ENCODE measurements at regions not wholly inside any gene's neighbourhood (a gene's known extent, or its start where the extent isn't known, plus 50 kb on each side); places are given as distances from the start of the nearest gene placed in this dataset.

DNA sequence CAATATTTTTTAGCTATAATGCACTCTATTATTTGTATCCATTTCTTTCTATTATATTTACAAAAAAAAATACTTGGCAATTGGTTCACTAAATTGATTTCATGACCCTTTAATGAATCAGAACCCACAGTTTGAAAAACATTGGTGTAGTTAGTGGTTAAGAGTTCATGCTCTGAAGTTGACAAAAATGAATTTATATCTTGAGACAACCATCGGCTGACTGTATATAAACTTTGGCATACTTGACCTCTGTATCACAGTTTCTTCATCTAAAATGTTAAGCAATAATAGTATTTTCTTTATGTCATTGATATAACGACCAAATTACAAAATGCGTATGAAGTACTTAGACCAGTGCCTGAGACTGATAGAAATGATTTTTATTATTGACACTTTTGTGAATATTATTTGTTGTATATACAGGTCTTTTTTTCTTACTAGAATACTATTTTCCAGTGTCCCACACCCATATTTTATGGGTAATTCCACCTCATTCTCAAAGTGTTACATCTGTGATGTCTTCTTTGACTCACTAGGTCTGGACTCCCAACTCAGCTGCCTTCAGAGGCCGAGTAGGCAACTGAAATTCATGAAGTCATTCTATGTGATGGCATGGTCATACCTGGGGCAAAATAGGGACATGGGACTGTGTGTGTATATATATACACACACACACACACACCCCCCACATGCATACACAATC is 459.2 kb downstream of the RFPL4B start:
- no peak for DNase-seq

DNA sequence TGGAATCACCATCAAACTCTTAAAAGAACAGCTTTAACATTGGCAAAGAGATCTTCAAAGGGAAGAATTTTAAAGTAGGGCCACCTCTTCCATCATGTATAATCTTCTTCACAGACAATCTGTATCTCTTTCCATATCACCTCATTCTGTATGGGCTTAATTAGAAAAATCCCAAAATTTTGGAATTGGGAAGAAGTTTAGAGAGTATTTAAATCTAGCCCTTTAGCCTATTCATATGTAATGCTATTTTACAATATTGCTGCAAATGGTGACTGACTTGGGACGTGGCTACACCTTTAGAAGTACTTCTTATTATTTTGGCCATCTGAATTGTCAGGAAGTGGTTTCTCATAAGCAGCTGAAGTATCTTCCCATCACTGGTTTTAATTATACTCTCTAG is 474.3 kb downstream of the RFPL4B start:
- DNase-seq, result no peak

DNA sequence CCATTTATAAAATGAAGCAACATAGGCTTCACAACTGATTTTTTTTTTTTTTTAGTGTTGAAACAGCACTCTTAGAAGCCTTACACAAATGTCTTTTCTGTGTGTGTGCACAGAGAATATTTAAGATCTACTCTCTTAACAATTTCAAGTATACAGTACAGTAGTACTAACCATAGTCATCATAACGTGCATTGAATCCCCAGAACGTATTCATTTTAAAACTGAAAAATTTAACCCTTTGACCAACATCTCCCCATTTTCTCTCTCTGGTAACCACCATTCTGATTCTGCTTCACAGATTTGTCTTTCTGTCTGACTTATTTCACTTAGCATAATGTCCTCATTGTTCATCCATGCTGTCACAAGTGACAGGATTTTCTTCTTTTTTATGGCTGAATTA is 475.6 kb downstream of the RFPL4B start:
- no peak for DNase-seq

DNA sequence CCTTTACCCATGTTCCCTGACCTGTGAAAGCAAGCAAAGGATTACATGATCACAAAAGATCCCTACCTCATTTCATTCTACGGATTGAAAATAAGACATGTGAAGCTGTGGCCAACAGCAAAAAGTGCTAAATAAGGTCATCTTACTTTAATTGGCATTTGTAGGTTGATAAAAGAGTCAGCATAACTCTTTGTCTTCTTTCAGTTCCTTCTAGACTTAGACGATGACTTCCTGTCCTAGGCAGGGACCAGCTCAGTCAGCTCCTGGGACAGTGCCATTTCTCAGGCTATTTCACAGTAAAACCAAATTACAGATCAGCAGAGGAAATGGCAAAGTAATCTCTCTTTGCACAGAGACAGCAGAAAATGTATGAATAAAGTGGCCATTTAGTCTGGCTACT is 480.7 kb downstream of the RFPL4B start:
- DNase-seq, result no peak

DNA sequence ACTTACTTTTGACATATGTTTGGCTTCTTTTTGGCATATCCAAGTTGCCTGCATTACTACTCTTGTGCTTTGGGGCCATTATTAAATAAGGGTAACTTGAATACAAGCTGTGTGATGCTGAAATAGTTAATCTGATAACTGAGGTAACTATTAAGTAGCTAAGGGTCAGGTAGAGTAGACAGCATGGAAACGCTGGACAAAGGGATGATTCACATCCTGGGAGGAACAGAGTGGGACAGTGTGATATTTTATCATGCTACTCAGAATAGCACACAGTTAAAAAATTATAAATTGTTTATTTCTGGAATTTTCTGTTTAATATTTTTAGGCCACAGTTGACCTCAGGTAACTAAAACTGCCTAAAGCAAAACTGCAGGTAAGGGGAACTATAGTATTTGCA is 483.9 kb downstream of the RFPL4B start:
- no peak for DNase-seq

DNA sequence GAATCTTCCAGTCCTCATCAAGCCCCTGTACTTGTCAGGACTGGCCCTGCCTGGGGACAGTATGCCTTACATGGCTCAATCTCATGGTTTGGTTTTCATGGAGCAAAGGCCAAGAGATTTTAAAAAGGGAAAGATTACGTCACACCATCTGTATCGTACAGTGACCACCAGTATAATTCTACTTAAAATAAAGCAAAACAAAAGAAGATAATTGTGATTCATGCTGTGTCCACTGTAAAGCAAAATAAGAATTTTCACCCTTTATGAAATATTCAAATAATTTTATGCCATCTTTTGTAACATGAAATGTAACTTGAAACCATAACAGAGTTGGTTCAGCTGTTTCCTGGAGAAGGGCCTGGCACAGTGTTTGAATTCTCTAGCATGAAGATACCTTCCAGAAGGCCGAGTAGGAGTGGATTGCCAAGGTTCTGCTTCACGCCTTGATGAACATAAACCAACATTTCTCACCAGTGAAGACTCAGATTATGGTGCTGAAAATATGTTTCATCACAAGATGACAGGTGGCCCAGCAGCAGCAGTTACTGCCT is 486.5 kb downstream of the RFPL4B start:
- DNase-seq, result no peak

DNA sequence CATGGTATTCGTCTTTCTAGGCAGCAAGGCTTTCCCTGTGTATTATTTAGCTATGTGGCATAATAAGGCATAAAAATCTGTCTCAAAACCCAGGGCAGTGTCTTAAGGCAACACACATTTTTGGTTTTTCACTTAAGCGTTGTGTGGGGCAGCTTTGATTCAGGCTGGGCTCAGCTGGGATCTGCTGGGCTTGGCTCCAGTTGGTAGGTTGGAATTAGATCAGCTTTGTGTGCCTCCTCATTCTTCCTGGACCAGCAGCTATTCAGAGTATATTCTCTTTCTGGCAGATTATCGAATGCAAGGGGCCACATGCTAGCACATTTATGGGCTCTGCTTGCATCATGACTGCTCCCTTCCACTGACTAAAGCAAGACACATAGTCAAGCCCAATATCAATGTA is 487.9 kb downstream of the RFPL4B start:
- no peak for DNase-seq

DNA sequence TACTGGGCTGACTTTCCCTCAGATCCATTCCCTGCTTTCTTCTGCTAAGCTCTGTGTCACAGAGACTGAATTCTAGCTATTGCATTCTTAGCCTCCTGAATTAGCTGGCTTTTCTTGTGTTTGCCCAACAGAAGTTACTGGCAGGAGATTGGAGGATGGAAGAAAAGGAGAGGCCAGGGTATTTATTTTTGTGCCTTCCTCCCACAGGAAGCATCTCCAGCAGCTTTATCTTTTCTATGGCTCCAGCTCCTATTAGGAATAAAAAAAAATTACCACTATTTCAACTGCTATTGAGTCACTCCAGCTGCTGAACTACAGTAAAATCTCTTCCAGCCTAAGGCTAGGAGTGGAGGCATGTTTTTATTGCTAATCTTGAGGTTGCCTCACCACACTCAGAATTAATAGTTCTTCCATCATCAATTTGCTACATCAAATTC is 492.4 kb downstream of the RFPL4B start:
- no peak for DNase-seq

DNA sequence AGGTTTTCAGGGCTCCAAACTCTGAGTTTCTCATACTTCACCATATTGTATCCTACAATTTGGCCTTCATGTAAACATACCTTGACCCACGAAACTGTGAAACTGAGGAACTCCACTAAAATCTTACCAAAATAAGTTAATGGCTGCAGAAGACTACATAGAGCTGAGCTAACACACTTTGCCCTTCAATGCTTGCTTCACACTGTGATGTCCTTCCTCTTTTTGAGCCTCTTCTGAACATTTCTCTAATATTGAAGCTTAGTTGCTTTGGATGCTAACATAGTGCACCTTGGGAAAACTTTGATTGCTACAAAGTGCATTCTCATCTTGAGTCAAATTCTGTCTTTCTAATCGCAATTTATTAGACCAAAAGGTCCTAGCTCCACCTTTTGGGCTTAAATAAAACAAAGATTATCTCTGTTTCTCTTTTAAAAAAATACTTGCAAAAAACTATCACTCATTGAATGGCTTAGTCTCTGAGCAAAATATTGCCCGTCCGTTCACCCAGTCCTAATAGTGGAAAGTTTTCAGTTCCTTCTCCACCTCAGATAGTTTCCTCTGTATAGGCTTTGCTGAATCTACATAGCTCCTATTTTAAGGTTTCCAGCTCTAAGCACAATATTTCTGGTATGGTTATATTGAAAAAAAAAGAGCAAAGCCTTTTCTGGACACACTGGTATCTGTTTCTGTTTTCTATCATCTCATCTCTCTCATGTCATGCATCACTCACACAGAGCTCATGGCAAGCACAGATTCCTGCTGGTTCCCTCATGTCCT is 494.6 kb downstream of the RFPL4B start:
- DNase-seq, result no peak

DNA sequence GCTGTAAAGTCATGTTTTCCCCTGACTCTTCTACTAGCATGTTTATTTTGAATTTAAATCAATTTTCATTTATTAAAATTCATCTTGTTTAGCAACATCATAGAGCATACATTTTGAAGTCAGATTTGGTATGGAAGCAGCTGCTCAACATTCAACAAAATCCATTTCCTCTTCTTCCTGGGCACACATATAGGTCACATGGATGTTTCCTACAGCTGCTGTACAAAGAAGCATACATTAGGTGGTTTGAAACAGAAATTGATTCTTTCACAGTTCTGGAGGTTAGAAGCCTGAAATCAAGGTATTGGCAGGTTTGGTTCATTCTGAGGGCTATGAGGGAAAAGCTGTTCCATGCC is 495.2 kb downstream of the RFPL4B start:
- no peak for DNase-seq

DNA sequence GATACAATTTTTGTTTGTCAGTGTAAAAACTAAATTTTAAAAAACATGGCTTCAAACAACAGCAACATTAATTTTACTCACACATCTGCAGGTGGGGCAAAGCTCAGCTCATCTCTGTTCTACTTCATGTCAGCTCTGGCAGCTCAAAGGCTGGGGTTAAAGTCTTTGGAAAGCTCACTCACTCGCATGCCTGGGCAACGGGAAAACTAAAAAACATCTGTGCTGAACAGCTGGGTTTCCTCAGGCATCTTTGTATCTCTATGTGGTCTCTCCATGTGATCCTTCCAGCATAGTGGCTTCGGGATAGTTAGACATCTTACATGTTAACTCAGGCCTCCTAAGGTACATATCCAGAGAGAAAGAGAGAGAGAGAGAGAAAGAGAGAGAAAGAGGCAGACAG is 499.6 kb downstream of the RFPL4B start:
- DNase-seq, result no peak

DNA sequence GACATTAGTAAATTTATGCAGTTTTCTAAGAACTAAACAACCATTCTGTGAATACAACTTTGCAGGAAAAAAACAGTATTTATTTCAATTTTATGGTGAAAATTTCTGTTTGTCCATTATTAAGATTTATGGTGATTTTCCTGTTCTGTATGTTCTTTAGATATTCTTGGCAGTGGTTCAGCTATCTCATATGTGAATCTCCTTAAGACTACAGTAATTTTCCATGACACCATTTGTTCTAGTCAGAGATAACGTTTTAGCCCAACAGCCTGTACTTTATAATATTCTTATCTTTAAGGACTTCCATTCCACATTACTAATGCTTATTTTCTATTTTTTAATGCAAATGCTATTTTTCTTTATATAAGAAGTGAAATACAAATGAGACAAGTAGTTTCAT is 504.0 kb downstream of the RFPL4B start:
- no peak for DNase-seq

DNA sequence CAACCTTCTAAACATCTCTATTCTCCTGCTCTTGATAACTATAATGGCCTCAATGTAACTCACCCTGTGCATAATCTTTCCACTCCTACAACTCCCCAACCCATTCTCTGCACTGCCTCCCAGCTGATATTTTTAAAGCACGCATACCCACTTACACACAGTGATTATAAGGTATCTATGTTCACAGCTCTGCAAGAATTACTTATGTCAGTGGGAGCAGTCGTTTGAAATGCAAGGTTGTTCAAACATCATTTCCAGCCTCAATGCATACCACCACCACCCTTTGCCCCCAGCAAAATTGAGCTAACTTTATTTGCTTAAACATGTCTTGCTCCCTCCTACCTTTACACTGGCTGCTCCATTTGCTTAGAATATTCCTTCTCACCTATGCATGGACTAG is 506.0 kb downstream of the RFPL4B start:
- no peak for DNase-seq

DNA sequence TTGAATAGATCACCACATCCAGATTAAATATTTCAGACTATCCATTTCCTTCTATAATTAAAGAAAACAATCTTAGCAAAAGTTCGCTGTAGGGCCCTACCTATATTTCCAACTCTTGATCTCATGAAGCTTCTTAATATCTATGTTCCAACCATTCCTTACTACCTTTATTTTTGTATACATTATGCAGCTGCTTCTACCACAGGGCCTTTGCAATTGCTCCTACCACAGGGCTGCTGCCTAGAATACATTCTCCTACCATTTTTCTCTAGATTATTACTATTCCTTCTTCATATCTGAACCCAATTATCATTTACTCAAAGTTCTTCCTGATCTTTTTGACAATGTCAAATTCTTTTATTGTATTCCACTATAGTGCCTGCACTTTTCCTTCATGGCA is 516.6 kb downstream of the RFPL4B start:
- no peak for DNase-seq

DNA sequence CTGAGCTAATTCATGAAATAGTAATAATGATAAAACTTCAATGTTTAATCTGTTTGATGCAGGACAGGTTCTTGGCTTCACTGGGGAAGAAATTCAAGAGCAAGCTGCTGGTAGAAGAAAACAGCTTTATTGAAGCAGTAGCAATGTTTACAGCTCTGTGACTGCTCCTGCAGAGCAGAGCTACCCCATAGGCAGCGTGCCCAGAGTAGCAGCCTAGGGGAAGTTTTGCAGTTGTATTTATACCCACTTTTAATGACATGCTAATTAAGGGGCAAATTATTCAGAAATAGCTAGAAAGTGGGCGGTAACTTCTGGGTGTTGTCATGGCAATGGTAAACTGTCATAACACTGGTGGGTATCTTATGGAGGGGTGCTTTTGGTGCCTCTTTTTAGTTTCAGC is 518.0 kb downstream of the RFPL4B start:
- no peak for DNase-seq

DNA sequence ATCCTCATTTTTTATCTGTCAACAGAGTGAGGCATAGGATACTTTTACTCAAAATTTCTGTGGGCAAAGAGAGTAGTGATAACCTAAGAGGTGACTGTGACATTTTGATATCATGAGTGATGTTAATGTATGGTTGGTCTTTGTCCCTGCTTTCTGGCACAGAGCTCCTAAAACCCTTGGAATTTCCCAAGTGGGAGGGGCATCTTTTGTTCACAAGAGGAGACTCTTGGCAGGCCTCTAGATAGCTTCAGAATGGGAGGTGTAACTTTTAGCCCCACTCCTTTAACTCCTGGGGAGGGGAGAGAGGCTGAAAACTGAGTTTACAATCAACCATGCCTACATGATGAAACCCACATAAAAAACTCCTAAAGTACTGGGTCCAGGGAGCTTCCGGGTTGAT is 527.8 kb downstream of the RFPL4B start:
- DNase-seq, result no peak

DNA sequence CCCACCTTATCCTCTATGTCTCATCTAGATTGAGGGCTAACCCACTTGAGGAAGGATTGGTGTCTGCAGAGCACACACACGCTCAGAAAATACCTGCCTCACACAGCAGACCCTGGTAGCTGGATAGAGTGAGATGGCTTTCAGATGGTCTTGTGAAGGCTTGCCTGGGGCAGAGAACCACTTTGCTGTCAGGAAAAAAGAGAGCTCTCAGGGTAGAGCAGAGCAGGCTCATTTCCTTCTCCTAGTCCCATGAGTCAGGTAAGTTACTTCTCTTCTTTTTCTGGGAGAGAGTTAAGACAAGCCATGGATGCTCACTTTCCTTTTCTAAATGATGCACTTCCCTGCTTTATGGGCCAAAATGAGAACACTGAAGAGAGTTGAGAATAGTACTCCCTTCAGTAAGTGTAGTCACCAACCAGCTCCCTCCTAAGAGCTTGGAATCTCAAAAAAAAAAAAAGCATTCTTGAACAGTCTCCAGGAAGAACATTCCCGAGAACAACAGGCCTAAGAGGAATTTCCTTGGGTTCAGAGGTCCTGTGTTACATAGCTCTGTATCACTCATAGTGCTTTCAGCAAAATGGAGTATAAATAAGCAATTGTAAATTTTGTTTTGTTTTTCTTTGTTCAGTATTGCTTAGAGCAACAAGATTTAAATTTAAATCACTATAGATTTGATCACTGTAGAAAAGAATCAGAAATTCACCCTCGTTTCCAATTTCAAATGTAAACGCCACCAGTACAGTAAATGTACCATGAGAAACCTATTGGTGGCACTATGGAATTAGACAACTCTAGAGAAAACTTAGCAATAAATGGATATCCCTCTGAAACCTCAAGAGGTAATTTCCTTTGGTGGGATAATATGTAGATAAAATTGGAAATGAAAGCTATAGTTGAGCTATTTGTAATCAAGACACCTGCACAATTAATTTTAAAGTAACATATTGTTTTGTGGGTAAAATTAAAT is 530.3 kb downstream of the RFPL4B start:
- no peak for DNase-seq

DNA sequence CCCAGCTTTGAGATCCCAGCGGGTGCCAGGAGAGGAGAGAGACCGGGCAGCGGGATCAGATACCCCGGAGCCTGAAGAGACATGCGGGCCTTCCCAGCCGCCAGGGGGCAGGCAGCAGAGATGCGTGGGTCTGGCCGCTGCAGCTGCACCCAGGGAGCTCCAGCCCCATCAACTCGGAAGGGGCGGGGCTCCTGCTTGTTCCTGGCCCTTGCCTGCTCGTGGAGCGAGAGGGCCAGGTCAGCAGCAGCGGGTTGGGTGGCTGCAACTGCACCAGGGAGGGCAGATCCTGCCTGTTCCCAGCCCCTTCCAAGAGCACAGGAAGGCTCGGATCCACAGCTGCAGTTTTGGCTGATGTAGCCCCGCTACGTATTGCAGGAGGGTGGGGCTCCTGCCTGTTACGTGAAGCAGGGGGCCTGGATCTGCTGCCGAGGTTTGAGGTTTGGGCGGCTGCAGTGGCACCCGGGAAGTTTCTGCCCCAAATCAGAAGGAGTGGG is 532.8 kb downstream of the RFPL4B start:
- DNase-seq, result no peak

DNA sequence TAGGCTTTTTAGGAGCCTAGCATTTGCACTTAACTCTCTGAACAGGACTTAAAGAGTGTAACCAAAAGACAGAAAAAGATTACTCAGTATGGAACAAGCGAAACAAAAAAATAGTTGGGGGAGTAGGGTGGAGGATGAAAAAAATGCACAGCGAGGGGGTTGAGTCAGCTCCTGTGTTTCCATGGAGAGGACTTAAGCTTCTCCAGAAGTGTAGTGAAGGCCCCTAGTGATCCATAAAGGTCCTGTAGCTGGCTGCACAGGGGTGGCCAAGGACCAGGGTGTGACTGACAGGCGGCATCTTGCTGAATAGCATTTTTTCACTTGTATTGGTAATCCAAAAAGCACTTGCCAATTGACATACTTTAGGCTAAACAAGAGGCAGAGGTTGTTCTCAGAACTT is 533.9 kb downstream of the RFPL4B start:
- DNase-seq, result no peak

DNA sequence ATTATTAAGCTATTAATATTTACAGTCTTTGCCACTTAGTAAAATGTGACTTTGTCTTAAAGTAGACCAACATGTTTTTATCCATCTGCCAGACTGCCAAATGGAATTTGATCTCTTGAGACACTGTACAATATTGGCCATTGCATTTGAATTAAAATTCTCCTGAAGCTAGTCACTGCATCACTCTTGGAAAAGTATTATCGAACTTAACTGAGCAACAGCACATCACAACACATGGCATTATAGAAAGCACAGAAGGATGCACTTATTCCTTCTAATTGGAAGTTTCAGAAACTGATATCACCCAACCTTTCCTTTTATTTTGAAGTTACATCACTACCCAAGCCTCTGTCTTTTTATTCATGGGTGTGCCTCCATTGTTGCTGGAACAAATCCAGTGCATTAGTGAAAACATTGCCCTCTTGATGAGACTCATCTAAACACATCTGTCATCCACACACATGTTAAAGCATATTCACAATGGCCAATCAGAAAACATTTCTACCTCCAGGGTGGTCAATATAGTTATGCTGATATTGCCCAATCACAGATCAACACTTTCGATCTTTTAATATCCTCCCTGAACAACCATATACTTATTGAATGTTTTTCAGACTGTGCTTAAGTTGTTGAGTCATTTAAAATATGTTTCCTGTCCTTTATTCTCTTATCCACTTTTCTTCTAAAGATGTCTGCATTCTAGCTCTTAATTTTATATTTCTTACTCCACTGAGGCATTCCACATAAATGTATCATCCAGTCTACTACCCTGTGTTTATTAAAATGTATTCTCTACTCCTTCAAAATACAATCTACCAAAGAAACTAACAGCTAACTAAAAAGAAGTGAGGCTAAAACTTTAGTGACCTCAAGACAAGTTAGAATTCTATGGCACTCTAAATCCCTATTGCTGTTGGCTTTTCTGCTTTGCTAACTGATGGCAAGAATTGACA is 535.0 kb downstream of the RFPL4B start:
- DNase-seq, result peak; percentile 50

DNA sequence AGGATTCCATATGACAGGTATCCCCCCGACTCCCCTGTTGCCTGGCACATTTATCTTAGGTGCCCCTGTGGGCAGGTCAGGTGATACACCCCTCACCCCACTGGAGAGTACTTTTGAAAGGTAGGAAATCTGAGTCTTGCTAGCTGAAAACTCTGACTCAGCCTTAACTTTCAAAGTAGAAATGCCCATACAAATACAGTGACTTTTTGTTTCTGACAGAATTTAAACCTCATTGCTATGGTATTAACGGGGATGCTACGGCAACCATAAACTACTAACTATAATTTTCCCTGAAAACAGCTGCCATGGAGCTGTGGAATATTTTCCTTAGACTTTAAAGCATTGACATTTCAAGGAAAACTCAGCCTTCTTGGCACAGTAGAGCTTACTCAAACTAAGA is 536.0 kb downstream of the RFPL4B start:
- DNase-seq, result no peak

DNA sequence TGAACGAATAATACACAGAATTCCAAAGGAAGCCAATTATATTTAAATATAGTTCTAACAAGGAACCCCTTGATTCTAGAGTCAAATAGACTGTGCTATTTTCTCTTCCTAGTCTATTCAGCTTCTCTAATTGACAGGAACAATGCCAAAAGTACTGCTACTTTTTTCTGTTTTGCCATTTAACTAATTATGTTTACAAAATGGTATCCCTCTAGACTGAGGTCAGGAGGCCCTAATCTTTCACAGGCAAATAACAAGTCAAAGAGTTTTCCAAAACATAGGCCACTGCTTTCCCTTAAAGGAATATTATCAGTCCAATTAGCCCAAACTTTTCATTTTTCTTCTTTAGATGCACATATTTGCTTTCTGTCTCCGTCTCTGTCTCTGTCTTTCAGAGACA is 539.3 kb downstream of the RFPL4B start:
- DNase-seq, result no peak
